HUES48 (cell line): ENCODE measurements at regions not wholly inside any gene's neighbourhood (a gene's known extent, or its start where the extent isn't known, plus 50 kb on each side); places are given as distances from the start of the nearest gene placed in this dataset.

Experiments used
- H3K27ac ChIP-seq: one replicate; pipeline ENCODE4 v1.7.0; 2013; ENCODE audit warnings: low read depth, low read length, inconsistent platforms
- H3K27me3 ChIP-seq: 2 replicates; pipeline ENCODE4 v1.6.1; 2013; ENCODE audit warnings: mild to moderate bottlenecking, low read length; ENCODE audit not compliant: control insufficient read depth, insufficient read depth
- H3K36me3 ChIP-seq: 2 replicates; pipeline ENCODE4 v1.6.1; 2013; ENCODE audit warnings: low read length; ENCODE audit not compliant: control insufficient read depth, insufficient read depth
- H3K4me1 ChIP-seq: 2 replicates; pipeline ENCODE4 v1.6.1; 2013; ENCODE audit warnings: mild to moderate bottlenecking, low read length; ENCODE audit not compliant: control insufficient read depth, insufficient read depth
- H3K4me3 ChIP-seq: 2 replicates; pipeline ENCODE4 v1.5.1; 2013; ENCODE audit warnings: mild to moderate bottlenecking, low read depth, low read length
- H3K9ac ChIP-seq: 2 replicates; pipeline ENCODE4 v1.6.1; 2013; ENCODE audit warnings: mild to moderate bottlenecking, low read depth, low read length, moderate library complexity
- H3K9me3 ChIP-seq: 2 replicates; pipeline ENCODE4 v1.6.1; 2013; ENCODE audit warnings: low read length; ENCODE audit not compliant: control insufficient read depth, insufficient read depth

GRCh38 chr12:115623764-115624334, 653.6 kb downstream of the MED13L start:
- H3K36me3 ChIP-seq = no peaks in the 10 kb centered on the region
- no peak overlapping the region for H3K27ac ChIP-seq
- no peaks in the 10 kb centered on the region for H3K9me3 ChIP-seq
- H3K4me1 ChIP-seq = peaks cover 10% of the 10 kb centered on the region; the same call in 1 of the 2 replicates
- no peak overlapping the region for H3K4me3 ChIP-seq
- H3K27me3 ChIP-seq = no peaks in the 10 kb centered on the region
- no peak overlapping the region for H3K9ac ChIP-seq

GRCh38 chr12:115623275-115623674, 654.2 kb downstream of the MED13L start:
- Histone ChIP-seq H3K9ac (no peak overlapping the region), H3K27ac (no peak overlapping the region), H3K36me3 (no peaks in the 10 kb centered on the region), H3K4me3 (no peak overlapping the region), H3K4me1 (peaks cover 10% of the 10 kb centered on the region; the same call in 1 of the 2 replicates), H3K27me3 (no peaks in the 10 kb centered on the region), H3K9me3 (no peaks in the 10 kb centered on the region)

- Histone ChIP-seq H3K9me3 (no peaks in the 10 kb centered on the region), H3K36me3 (no peaks in the 10 kb centered on the region), H3K9ac (no peak overlapping the region), H3K27ac (no peak overlapping the region), H3K27me3 (no peaks in the 10 kb centered on the region), H3K4me3 (no peak overlapping the region), H3K4me1 (peaks cover 10% of the 10 kb centered on the region; the same call in 1 of the 2 replicates)
These were observed 656.7 kb downstream of the MED13L start for GRCh38 chr12:115620816-115621215.

- Histone ChIP-seq H3K4me3 (no peak overlapping the region), H3K36me3 (no peaks in the 10 kb centered on the region), H3K4me1 (peaks cover 10% of the 10 kb centered on the region; the same call in 1 of the 2 replicates), H3K27ac (no peak overlapping the region), H3K9me3 (no peaks in the 10 kb centered on the region), H3K27me3 (no peaks in the 10 kb centered on the region), H3K9ac (no peak overlapping the region)
These were observed 657.6 kb downstream of the MED13L start for GRCh38 chr12:115619889-115620288.

- Histone ChIP-seq H3K27me3 (no peaks in the 10 kb centered on the region), H3K27ac (no peak overlapping the region), H3K4me3 (no peak overlapping the region), H3K9me3 (no peaks in the 10 kb centered on the region), H3K9ac (no peak overlapping the region), H3K4me1 (peaks cover 8% of the 10 kb centered on the region; the same call in 1 of the 2 replicates), H3K36me3 (no peaks in the 10 kb centered on the region)
These were observed 658.4 kb downstream of the MED13L start for GRCh38 chr12:115619061-115619460.

- no peak overlapping the region for H3K4me3 ChIP-seq
- H3K36me3 ChIP-seq = no peaks in the 10 kb centered on the region
- no peaks in the 10 kb centered on the region for H3K4me1 ChIP-seq
- no peak overlapping the region for H3K27ac ChIP-seq
- H3K9ac ChIP-seq = no peak overlapping the region
- H3K9me3 ChIP-seq = no peaks in the 10 kb centered on the region
- no peaks in the 10 kb centered on the region for H3K27me3 ChIP-seq
These were observed 659.4 kb downstream of the MED13L start for GRCh38 chr12:115618105-115618504.

DNA sequence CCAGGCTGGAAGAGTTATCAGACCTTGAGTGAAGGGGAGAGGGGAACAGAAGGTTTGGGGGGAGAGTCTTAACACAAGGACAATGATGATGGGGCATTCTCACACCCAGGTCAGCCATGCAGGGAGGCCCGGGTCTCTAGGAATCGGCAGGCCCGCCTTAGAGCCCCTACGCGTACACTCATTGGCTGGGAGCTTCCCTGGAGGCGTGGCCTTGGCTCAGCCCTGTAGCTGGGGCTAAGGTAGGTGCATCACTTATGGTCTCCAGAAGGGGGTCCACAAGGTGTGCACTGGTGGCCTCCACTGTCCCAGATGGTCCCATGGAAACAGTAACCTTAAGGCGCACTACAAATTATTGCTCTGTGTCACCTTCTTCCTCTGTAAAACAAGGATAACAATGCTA, 660.1 kb downstream of the MED13L start:
- Histone ChIP-seq H3K4me3 (no peak overlapping the region), H3K27ac (no peak overlapping the region), H3K9me3 (no peaks in the 10 kb centered on the region), H3K27me3 (no peaks in the 10 kb centered on the region), H3K9ac (no peak overlapping the region), H3K4me1 (no peaks in the 10 kb centered on the region), H3K36me3 (no peaks in the 10 kb centered on the region)

- no peaks in the 10 kb centered on the region for H3K9me3 ChIP-seq
- H3K27me3 ChIP-seq = no peaks in the 10 kb centered on the region
- H3K4me1 ChIP-seq = no peaks in the 10 kb centered on the region
- no peak overlapping the region for H3K9ac ChIP-seq
- no peak overlapping the region for H3K4me3 ChIP-seq
- no peaks in the 10 kb centered on the region for H3K36me3 ChIP-seq
- H3K27ac ChIP-seq = no peak overlapping the region
These were observed 666.0 kb downstream of the MED13L start for GRCh38 chr12:115611477-115611876.

DNA sequence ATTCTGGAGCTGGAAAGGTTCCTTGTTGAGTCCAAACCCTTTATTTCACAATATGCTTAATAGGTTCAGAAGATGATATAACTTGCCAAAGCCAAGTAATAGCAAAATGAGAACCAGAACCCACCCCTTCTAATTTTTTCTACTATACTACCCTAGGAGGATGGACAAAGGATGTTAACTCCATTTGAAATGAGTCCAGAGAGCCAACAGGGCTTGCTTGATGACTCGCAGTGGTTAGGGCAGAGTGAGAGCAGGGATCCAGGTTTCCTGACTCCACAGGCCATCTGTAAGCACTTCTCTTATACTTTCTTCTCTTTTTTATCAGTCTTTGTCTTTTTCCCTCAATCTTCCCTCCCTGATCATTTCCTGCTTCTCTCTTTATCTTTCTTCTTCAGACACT, 668.1 kb downstream of the MED13L start:
- no peak overlapping the region for H3K9ac ChIP-seq

GRCh38 chr12:115606040-115606439, 671.5 kb downstream of the MED13L start:
- H3K27ac ChIP-seq = no peak overlapping the region
- H3K36me3 ChIP-seq = no peaks in the 10 kb centered on the region
- H3K9me3 ChIP-seq = no peaks in the 10 kb centered on the region
- no peak overlapping the region for H3K4me3 ChIP-seq
- no peak overlapping the region for H3K9ac ChIP-seq
- H3K4me1 ChIP-seq = no peaks in the 10 kb centered on the region
- H3K27me3 ChIP-seq = no peaks in the 10 kb centered on the region; the same call in 1 of the 2 replicates

More for the DNA sequence above, 668.1 kb downstream of the MED13L start:
- H3K4me1 ChIP-seq = no peaks in the 10 kb centered on the region
- no peaks in the 10 kb centered on the region; the same call in 1 of the 2 replicates for H3K27me3 ChIP-seq
- H3K36me3 ChIP-seq = no peaks in the 10 kb centered on the region
- no peaks in the 10 kb centered on the region for H3K9me3 ChIP-seq
- no peak overlapping the region for H3K27ac ChIP-seq
- no peak overlapping the region for H3K4me3 ChIP-seq

- Histone ChIP-seq H3K4me3 (no peak overlapping the region), H3K36me3 (no peaks in the 10 kb centered on the region), H3K9ac (no peak overlapping the region), H3K27ac (no peak overlapping the region), H3K4me1 (peaks cover 10% of the 10 kb centered on the region), H3K9me3 (no peaks in the 10 kb centered on the region), H3K27me3 (no peaks in the 10 kb centered on the region; the same call in 1 of the 2 replicates)
These were observed 678.4 kb downstream of the MED13L start for GRCh38 chr12:115598871-115599811.
